Thoracic aorta (tissue), 2 donors: ENCODE measurements at regions not wholly inside any gene's neighbourhood (a gene's known extent, or its start where the extent isn't known, plus 50 kb on each side); places are given as distances from the start of the nearest gene placed in this dataset.

ENCODE experiments used
- ATAC-seq: fragments of 150-250 bp; one replicate; pipeline ENCODE4 v1.8.0; 2017; ENCODE audit warnings: low read depth; ENCODE audit not compliant: insufficient number of reproducible peaks, low FRiP score
- DNase-seq: peaks from one replicate; pipeline ENCODE4 v3.0.0-alpha.2; 2020; ENCODE audit warnings: low spot score
- H3K27ac ChIP-seq, 2 donors: fragments of 200-600 bp; sonication (generic); 1 replicate in 1 of 2; 2 replicates in 1 of 2; pipeline ENCODE4 v1.5.1; 2016; ENCODE audit warnings: mild to moderate bottlenecking in 2 of 2, moderate library complexity in 2 of 2
- H3K27me3 ChIP-seq: fragments of 200-600 bp; sonication (generic); replicated peaks from 2 replicates; pipeline ENCODE4 v1.6.0; 2016; ENCODE audit warnings: mild to moderate bottlenecking; ENCODE audit not compliant: insufficient read depth
- H3K36me3 ChIP-seq: fragments of 200-600 bp; sonication (generic); one replicate; pipeline ENCODE4 v1.5.1; 2016
- H3K4me1 ChIP-seq, 2 donors: fragments of 200-600 bp; sonication (generic); 1 replicate in 1 of 2; 2 replicates in 1 of 2; pipeline versions ENCODE4 v1.5.1 to v1.6.0; 2016; ENCODE audit warnings: low read depth in 2 of 2, mild to moderate bottlenecking in 1 of 2; ENCODE audit not compliant: control insufficient read depth in 1 of 2
- H3K4me3 ChIP-seq: fragments of 200-600 bp; sonication (generic); 2 replicates; pipeline ENCODE4 v1.5.1; 2016; ENCODE audit warnings: mild to moderate bottlenecking
- H3K9me3 ChIP-seq: fragments of 200-600 bp; sonication (generic); 2 replicates; pipeline ENCODE4 v1.5.1; 2016
- CTCF ChIP-seq: fragments of 200-600 bp; sonication (generic); IDR thresholded peaks from one replicate; pipeline ENCODE4 v1.5.1; 2019; ENCODE audit warnings: antibody characterized with exemption

- Histone ChIP-seq H3K4me1 (no peaks in the 10 kb centered on the region), H3K4me3 (no peak overlapping the region), H3K27me3 (no peaks in the 10 kb centered on the region), H3K27ac (no peak overlapping the region), H3K36me3 (no peaks in the 10 kb centered on the region), H3K9me3 (no peaks in the 10 kb centered on the region)
- no peak for TF ChIP-seq CTCF
- ATAC-seq (no peak), DNase-seq (no peak)
Observed at GRCh38 chr6:165042912-165043311, 266.5 kb downstream of the C6orf118 start.

GRCh38 chr6:165040440-165040839 is 269.0 kb downstream of the C6orf118 start:
- DNase-seq (no peak), ATAC-seq (no peak)
- H3K9me3 ChIP-seq, result no peaks in the 10 kb centered on the region
- no peak overlapping the region for H3K27ac ChIP-seq
- no peaks in the 10 kb centered on the region for H3K27me3 ChIP-seq
- no peak for TF ChIP-seq CTCF
- H3K36me3 ChIP-seq, result no peaks in the 10 kb centered on the region
- no peaks in the 10 kb centered on the region for H3K4me1 ChIP-seq
- H3K4me3 ChIP-seq, result no peak overlapping the region

- Histone ChIP-seq H3K36me3 (no peaks in the 10 kb centered on the region), H3K27ac (no peak overlapping the region)
- no peak for ATAC-seq
Observed at GRCh38 chr6:165034271-165034741, 275.1 kb downstream of the C6orf118 start.

GRCh38 chr6:165031502-165031901 is 277.9 kb downstream of the C6orf118 start:
- no peaks in the 10 kb centered on the region for H3K27me3 ChIP-seq
- H3K9me3 ChIP-seq, result no peaks in the 10 kb centered on the region
- H3K27ac ChIP-seq, result no peak overlapping the region
- H3K36me3 ChIP-seq, result no peaks in the 10 kb centered on the region
- ATAC-seq (no peak), DNase-seq (no peak)
- no peaks in the 10 kb centered on the region for H3K4me1 ChIP-seq
- TF ChIP-seq CTCF, result no peak
- no peak overlapping the region for H3K4me3 ChIP-seq

More at GRCh38 chr6:165034271-165034741, 275.1 kb downstream of the C6orf118 start:
- Histone ChIP-seq H3K9me3 (no peaks in the 10 kb centered on the region), H3K4me3 (no peak overlapping the region), H3K27me3 (no peaks in the 10 kb centered on the region), H3K4me1 (no peaks in the 10 kb centered on the region)
- no peak for DNase-seq
- no peak for TF ChIP-seq CTCF

GRCh38 chr6:165025040-165025439 is 284.4 kb downstream of the C6orf118 start:
- TF ChIP-seq CTCF, result no peak
- no peak overlapping the region for H3K27ac ChIP-seq
- H3K27me3 ChIP-seq, result no peaks in the 10 kb centered on the region
- H3K4me3 ChIP-seq, result no peak overlapping the region
- H3K4me1 ChIP-seq, result no peaks in the 10 kb centered on the region
- DNase-seq, result no peak
- ATAC-seq, result no peak
- no peaks in the 10 kb centered on the region for H3K9me3 ChIP-seq
- H3K36me3 ChIP-seq, result no peaks in the 10 kb centered on the region
